PC-9 (cell line): ENCODE measurements at regions not wholly inside any gene's neighbourhood (a gene's known extent, or its start where the extent isn't known, plus 50 kb on each side); places are given as distances from the start of the nearest gene placed in this dataset.

Source experiments
- BruUV-seq: library from RNA; stranded (reverse); fragments of 400-500 nt; replicated peaks from 2 replicates; lab custom pipeline; 2021; lab: Mats Ljungman, UMichigan
- CTCF ChIA-PET: fragments of 300-600 bp; sonication (Branson Sonifier 250); formaldehyde crosslinking; loops from one replicate; lab custom pipeline; 2022; ENCODE audit warnings: antibody characterized with exemption; lab: Charles Lee
- POLR2A ChIA-PET: fragments of 300-600 bp; sonication (Branson Sonifier 250); formaldehyde crosslinking; loops from one replicate; lab custom pipeline; 2022; ENCODE audit warnings: antibody characterized with exemption; ENCODE audit not compliant: unreplicated experiment; lab: Charles Lee
- DNase-seq, 2 experiments: peaks; one replicate each; pipeline versions ENCODE4 v3.0.0 to v3.0.0-alpha.2; 2015 to 2022; ENCODE audit warnings: mixed read lengths in 1 of 2
- H2AFZ ChIP-seq: fragments of 200-600 bp; sonication (generic); 2 replicates; pipeline ENCODE4 v1.8.1; 2017; ENCODE audit warnings: antibody characterized with exemption
- H3F3A ChIP-seq: fragments of 200-600 bp; sonication (generic); 2 replicates; pipeline ENCODE4 v1.8.1; 2017; ENCODE audit warnings: antibody characterized with exemption, mild to moderate bottlenecking, low read depth; ENCODE audit not compliant: insufficient read depth
- H3K27ac ChIP-seq: fragments of 200-600 bp; sonication (generic); 2 replicates; pipeline ENCODE4 v1.6.1; 2016; ENCODE audit warnings: mixed run types
- H3K27me3 ChIP-seq: fragments of 200-600 bp; sonication (generic); 2 replicates; pipeline ENCODE4 v1.6.1; 2016; ENCODE audit warnings: low read depth, mixed run types; ENCODE audit not compliant: insufficient read depth
- H3K36me3 ChIP-seq: fragments of 200-600 bp; sonication (generic); 2 replicates; pipeline ENCODE4 v1.6.1; 2016; ENCODE audit warnings: low read depth, mixed run types
- H3K4me1 ChIP-seq: fragments of 200-600 bp; sonication (generic); replicated peaks from 2 replicates; pipeline ENCODE4 v1.6.1; 2016; ENCODE audit warnings: mixed run types; ENCODE audit not compliant: insufficient read depth
- H3K4me2 ChIP-seq: fragments of 200-600 bp; sonication (generic); 2 replicates; pipeline ENCODE4 v1.6.1; 2017; ENCODE audit warnings: mixed run types
- H3K4me3 ChIP-seq: fragments of 200-600 bp; sonication (generic); 2 replicates; pipeline ENCODE4 v1.6.1; 2016; ENCODE audit warnings: mixed run types
- H3K79me2 ChIP-seq: fragments of 200-600 bp; sonication (generic); 2 replicates; pipeline ENCODE4 v1.6.1; 2017; ENCODE audit warnings: low read depth, mixed run types
- H3K9me2 ChIP-seq: fragments of 200-600 bp; sonication (generic); 2 replicates; pipeline ENCODE4 v1.8.1; 2017; ENCODE audit warnings: mild to moderate bottlenecking; ENCODE audit not compliant: insufficient read depth
- H3K9me3 ChIP-seq: fragments of 200-600 bp; sonication (generic); 2 replicates; pipeline ENCODE4 v1.8.1; 2016; ENCODE audit warnings: low read depth; ENCODE audit not compliant: insufficient read depth
- H4K20me1 ChIP-seq: fragments of 200-600 bp; sonication (generic); 2 replicates; pipeline ENCODE4 v1.8.1; 2017; ENCODE audit not compliant: insufficient read depth
- EZH2 ChIP-seq: fragments of 200-600 bp; sonication (generic); IDR thresholded peaks from 2 replicates; pipeline ENCODE4 v1.8.0; 2017; ENCODE audit warnings: antibody characterized with exemption, low read depth
- intact Hi-C: fragments of 100-400 bp; cut with micrococcal nuclease; formaldehyde crosslinking; loops from one replicate; pipeline ENCODE4 v1.10.0; 2022; ENCODE audit not compliant: unreplicated experiment
- TF ChIP-seq, protein P1 (sequence below): fragments of 200-600 bp; sonication (generic); conservative IDR thresholded peaks from 2 replicates; pipeline ENCODE4 v1.6.1; 2017; ENCODE audit warnings: mixed run types, antibody characterized with exemption, mild to moderate bottlenecking, moderate library complexity

DNA sequence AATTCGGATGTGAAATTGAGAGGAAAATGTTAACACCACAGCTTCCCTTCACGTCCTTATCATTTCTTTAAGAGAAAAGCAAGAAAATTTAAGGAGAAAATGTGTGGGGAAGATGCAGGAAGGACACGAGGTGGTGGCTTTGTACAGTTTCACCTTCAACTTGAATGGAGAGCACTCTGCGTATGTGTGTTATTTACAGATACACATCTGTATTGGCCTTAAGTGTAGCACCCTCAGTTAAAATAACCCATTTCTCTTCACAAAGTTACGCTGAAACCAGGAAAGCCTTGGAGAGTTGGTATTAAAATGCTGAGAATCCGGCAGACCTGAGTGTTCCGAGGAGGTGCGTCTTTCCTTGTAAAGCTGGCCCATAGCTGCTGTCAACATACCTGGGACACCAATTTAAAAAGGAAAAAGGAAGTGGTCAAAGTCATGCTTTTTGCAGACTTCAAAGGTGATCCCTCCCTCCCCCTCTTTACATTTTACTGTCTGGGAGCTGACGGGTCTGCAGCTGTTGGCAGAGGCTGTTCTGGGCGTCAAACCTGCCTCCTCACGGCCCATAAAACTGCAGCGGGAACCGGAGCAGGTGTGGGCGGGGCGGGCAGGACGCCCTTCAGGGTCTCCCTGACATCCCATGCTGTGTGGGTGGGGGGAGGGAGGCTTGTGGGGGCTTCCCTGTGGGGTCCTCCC lies 61.3 kb upstream of the TBXT start:
- TF ChIP-seq EZH2 = no peak
- TF ChIP-seq, protein P1, sequence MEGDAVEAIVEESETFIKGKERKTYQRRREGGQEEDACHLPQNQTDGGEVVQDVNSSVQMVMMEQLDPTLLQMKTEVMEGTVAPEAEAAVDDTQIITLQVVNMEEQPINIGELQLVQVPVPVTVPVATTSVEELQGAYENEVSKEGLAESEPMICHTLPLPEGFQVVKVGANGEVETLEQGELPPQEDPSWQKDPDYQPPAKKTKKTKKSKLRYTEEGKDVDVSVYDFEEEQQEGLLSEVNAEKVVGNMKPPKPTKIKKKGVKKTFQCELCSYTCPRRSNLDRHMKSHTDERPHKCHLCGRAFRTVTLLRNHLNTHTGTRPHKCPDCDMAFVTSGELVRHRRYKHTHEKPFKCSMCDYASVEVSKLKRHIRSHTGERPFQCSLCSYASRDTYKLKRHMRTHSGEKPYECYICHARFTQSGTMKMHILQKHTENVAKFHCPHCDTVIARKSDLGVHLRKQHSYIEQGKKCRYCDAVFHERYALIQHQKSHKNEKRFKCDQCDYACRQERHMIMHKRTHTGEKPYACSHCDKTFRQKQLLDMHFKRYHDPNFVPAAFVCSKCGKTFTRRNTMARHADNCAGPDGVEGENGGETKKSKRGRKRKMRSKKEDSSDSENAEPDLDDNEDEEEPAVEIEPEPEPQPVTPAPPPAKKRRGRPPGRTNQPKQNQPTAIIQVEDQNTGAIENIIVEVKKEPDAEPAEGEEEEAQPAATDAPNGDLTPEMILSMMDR = no peak
- Histone ChIP-seq H3K79me2 (no peaks in the 10 kb centered on the region), H4K20me1 (no peaks in the 10 kb centered on the region), H3K9me2 (no peaks in the 10 kb centered on the region), H3K4me3 (no peak overlapping the region), H3K4me1 (no peaks in the 10 kb centered on the region), H3K27ac (no peak overlapping the region), H3F3A (no peaks in the 10 kb centered on the region), H3K36me3 (no peaks in the 10 kb centered on the region), H3K9me3 (no peaks in the 10 kb centered on the region), H3K27me3 (peaks cover 71% of the 10 kb centered on the region), H2AFZ (no peak overlapping the region), H3K4me2 (no peak overlapping the region)
- intact Hi-C loops = no loop called here
- DNase-seq = no peak
- ChIA-PET CTCF (no interaction called here), POLR2A (no interaction called here)
- BruUV-seq = no TSS peak

DNA sequence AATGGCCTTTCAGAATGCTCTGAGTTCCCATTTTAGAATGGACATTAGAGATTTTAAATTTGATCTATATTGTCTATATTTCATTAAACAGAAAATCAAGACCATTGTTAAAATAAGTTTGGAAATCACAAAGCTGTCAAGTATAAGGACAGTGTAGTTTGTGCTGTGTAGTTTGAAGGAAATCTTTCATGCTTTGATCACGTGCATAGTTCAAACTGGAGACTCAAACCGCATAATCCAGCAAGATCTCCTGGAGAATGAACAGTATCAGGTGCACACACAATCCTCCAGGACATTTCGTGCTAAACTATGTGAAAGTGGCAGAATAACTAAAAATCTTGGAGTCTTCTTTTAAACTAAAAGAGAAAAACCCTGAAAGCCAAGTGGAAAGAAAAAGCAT lies 60.8 kb upstream of the TBXT start:
- Histone ChIP-seq H3K79me2 (no peaks in the 10 kb centered on the region), H3K27ac (no peak overlapping the region), H3K27me3 (peaks cover 71% of the 10 kb centered on the region), H3K4me3 (no peak overlapping the region), H4K20me1 (no peaks in the 10 kb centered on the region), H3K36me3 (no peaks in the 10 kb centered on the region), H3K9me3 (no peaks in the 10 kb centered on the region), H2AFZ (no peak overlapping the region), H3K4me2 (no peak overlapping the region), H3K4me1 (no peaks in the 10 kb centered on the region), H3K9me2 (no peaks in the 10 kb centered on the region), H3F3A (no peaks in the 10 kb centered on the region)
- intact Hi-C loops = no loop called here
- DNase-seq = no peak
- CTCF ChIA-PET = no interaction called here
- no TSS peak for BruUV-seq
- TF ChIP-seq, protein P1 = no peak
- TF ChIP-seq EZH2 = no peak
- POLR2A ChIA-PET = no interaction called here

DNA sequence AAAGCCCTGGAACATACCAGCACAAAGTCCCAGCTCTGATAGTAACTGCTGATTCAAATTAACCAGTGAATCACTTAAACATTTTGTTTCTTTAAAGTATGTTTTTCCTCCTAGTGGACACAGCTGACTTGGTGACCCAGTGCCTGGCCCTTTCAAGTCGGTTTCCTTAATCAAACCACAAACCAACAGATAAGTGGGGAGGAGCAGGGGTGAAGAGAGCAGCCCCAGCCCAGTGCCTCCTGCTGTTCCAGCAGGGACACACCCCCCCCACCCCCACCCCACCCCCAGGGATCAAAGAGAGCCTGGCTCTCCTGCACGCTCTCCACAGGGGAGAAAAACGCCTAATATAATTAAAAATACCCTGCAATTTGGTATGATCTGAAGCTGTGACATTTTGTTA lies 55.4 kb upstream of the TBXT start:
- no peaks in the 10 kb centered on the region for H3K9me3 ChIP-seq
- H3K4me2 ChIP-seq = no peak overlapping the region
- no TSS peak for BruUV-seq
- no peak overlapping the region for H2AFZ ChIP-seq
- no peaks in the 10 kb centered on the region for H3F3A ChIP-seq
- peaks cover 65% of the 10 kb centered on the region for H3K27me3 ChIP-seq
- H3K4me3 ChIP-seq = no peak overlapping the region
- no peak for DNase-seq
- TF ChIP-seq, protein P1 = no peak
- TF ChIP-seq EZH2 = no peak
- no peaks in the 10 kb centered on the region for H3K36me3 ChIP-seq
- POLR2A ChIA-PET = no interaction called here
- intact Hi-C loops = no loop called here
- H3K79me2 ChIP-seq = no peaks in the 10 kb centered on the region
- no peak overlapping the region for H3K27ac ChIP-seq
- no peaks in the 10 kb centered on the region for H4K20me1 ChIP-seq
- no peaks in the 10 kb centered on the region for H3K9me2 ChIP-seq
- CTCF ChIA-PET = no interaction called here
- no peaks in the 10 kb centered on the region for H3K4me1 ChIP-seq
